ENCODE measurements at regions not wholly inside any gene's neighbourhood (a gene's known extent, or its start where the extent isn't known, plus 50 kb on each side); places are given as distances from the start of the nearest gene placed in this dataset.

GRCh38 chr3:43175541-43175940 is 69.7 kb upstream of the POMGNT2 start:
- Histone ChIP-seq H3K4me1 (ENCODE audit: insufficient read depth, low read length) (peaks cover 31% of the 10 kb centered on the region), H3K27me3 (ENCODE audit: control insufficient read depth in 1 of 2, insufficient read depth in 2 of 2, low read length in 2 of 2) (no peaks in the 10 kb centered on the region), H3K27ac (ENCODE audit: low read depth in 1 of 2, low read length in 2 of 2) (no peak overlapping the region), H3K36me3 (ENCODE audit: insufficient read depth, low read length) (no peaks in the 10 kb centered on the region), H3K4me3 (ENCODE audit: low read length) (no peak overlapping the region), H3K9me3 (ENCODE audit: control insufficient read depth in 1 of 2, insufficient read depth in 1 of 2, low read length in 2 of 2) (peaks cover 4 to 20% of the 10 kb centered on the region in 2 experiments)
- no peak for TF ChIP-seq CTCF (IDR thresholded peaks at IDR 0.05)
- intact Hi-C loops (cut with DNase I, micrococcal nuclease): no loop called here
- Mint-ChIP-seq H3K9me3 (peaks cover 16% of the 10 kb centered on the region), H3K36me3 (ENCODE audit: low read depth) (peaks cover 16% of the 10 kb centered on the region), H3K4me1 (ENCODE audit: low read depth) (peaks cover 35% of the 10 kb centered on the region), H3K4me3 (no peak overlapping the region), H3K27me3 (no peaks in the 10 kb centered on the region), H3K27ac (peak overlapping the region; percentile 59)
- ChIA-PET POLR2A (interaction anchor here (0.7 to 1.4 kb wide), 3 partner anchors 13 to 214 kb away, joined by 3 to 6 read pairs (median 3); no protein-coding TSS in a partner anchor), CTCF (interaction anchor here (1.3 kb wide), 1 partner anchor 13 kb away, joined by 4 read pairs; no protein-coding TSS in a partner anchor)
- ATAC-seq (ENCODE audit: poor library complexity): no peak
- DNase-seq: no peak

DNA sequence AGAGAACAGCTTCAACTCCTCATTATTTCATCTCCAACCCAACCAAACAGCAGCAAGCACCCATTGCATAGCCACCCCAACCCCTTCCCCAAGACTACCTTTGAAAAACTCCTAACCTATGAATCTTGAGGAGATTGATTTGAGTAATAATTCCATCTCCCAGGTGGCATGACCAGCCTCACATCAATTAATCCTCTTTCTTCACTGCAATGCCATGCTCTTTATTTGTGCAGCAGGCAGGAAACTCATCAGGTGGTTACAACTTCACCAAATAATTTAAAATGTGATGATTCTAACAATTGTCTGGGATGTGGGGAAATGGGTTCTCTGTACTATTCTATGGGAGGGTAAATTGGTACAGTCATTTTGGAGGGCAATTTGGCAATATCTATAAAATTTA is 68.1 kb upstream of the POMGNT2 start:
- H3K27me3 Mint-ChIP-seq: no peaks in the 10 kb centered on the region
- intact Hi-C loops (cut with DNase I, micrococcal nuclease): no loop called here
- H3K9me3 ChIP-seq (ENCODE audit: control insufficient read depth in 1 of 2, insufficient read depth in 1 of 2, low read length in 2 of 2): peaks cover 4 to 20% of the 10 kb centered on the region in 2 experiments
- no peak overlapping the region for H3K27ac Mint-ChIP-seq
- no peak overlapping the region for H3K4me3 Mint-ChIP-seq
- no peak for TF ChIP-seq CTCF (IDR thresholded peaks at IDR 0.05)
- ChIA-PET CTCF (interaction anchor here (1.0 to 1.2 kb wide), 2 partner anchors 9 to 13 kb away, joined by 3 to 4 read pairs; no protein-coding TSS in a partner anchor), POLR2A (interaction anchor here (1.4 kb wide), 1 partner anchor 11 kb away, joined by 6 read pairs; no protein-coding TSS in a partner anchor)
- H3K27me3 ChIP-seq (ENCODE audit: control insufficient read depth in 1 of 2, insufficient read depth in 2 of 2, low read length in 2 of 2): no peaks in the 10 kb centered on the region
- no peak overlapping the region for H3K4me3 ChIP-seq (ENCODE audit: low read length)
- H3K4me1 Mint-ChIP-seq (ENCODE audit: low read depth): peaks cover 20% of the 10 kb centered on the region
- no peak for ATAC-seq (ENCODE audit: poor library complexity)
- H3K27ac ChIP-seq (ENCODE audit: low read depth in 1 of 2, low read length in 2 of 2): no peak overlapping the region
- H3K36me3 ChIP-seq (ENCODE audit: insufficient read depth, low read length): no peaks in the 10 kb centered on the region
- DNase-seq: no peak
- H3K4me1 ChIP-seq (ENCODE audit: insufficient read depth, low read length): peaks cover 15% of the 10 kb centered on the region
- H3K36me3 Mint-ChIP-seq (ENCODE audit: low read depth): peaks cover 16% of the 10 kb centered on the region
- peaks cover 16% of the 10 kb centered on the region for H3K9me3 Mint-ChIP-seq

GRCh38 chr3:43171748-43172147 is 65.9 kb upstream of the POMGNT2 start:
- Mint-ChIP-seq H3K4me3 (no peak overlapping the region), H3K27me3 (no peaks in the 10 kb centered on the region), H3K36me3 (ENCODE audit: low read depth) (peaks cover 21% of the 10 kb centered on the region), H3K9me3 (peaks cover 16% of the 10 kb centered on the region), H3K4me1 (ENCODE audit: low read depth) (peaks cover 7% of the 10 kb centered on the region), H3K27ac (no peak overlapping the region)
- intact Hi-C loops (cut with DNase I, micrococcal nuclease): no loop called here
- DNase-seq (no peak), ATAC-seq (ENCODE audit: poor library complexity) (no peak)
- CTCF ChIA-PET: no interaction called here
- no peak overlapping the region for H3K4me3 ChIP-seq (ENCODE audit: low read length)
- H3K27me3 ChIP-seq (ENCODE audit: control insufficient read depth in 1 of 2, insufficient read depth in 2 of 2, low read length in 2 of 2): no peaks in the 10 kb centered on the region
- H3K4me1 ChIP-seq (ENCODE audit: insufficient read depth, low read length): peaks cover 3% of the 10 kb centered on the region
- H3K9me3 ChIP-seq (ENCODE audit: control insufficient read depth in 1 of 2, insufficient read depth in 1 of 2, low read length in 2 of 2): peaks cover 4 to 24% of the 10 kb centered on the region in 2 experiments
- no peak overlapping the region for H3K27ac ChIP-seq (ENCODE audit: low read depth in 1 of 2, low read length in 2 of 2)
- POLR2A ChIA-PET: interaction anchor here (1.0 kb wide), 1 partner anchor 16 kb away, joined by 3 read pairs; no protein-coding TSS in a partner anchor
- H3K36me3 ChIP-seq (ENCODE audit: insufficient read depth, low read length): no peaks in the 10 kb centered on the region
- no peak for TF ChIP-seq CTCF (IDR thresholded peaks at IDR 0.05)

All from CD4-positive, alpha-beta T cell (primary cell).